ENCODE measurements at regions not wholly inside any gene's neighbourhood (a gene's known extent, or its start where the extent isn't known, plus 50 kb on each side); places are given as distances from the start of the nearest gene placed in this dataset.
"Not testable (repeated sequence)": the region's sequence is repeated elsewhere in the genome, so short reads cannot be mapped to it uniquely, and the experiment has no call there.

DNA sequence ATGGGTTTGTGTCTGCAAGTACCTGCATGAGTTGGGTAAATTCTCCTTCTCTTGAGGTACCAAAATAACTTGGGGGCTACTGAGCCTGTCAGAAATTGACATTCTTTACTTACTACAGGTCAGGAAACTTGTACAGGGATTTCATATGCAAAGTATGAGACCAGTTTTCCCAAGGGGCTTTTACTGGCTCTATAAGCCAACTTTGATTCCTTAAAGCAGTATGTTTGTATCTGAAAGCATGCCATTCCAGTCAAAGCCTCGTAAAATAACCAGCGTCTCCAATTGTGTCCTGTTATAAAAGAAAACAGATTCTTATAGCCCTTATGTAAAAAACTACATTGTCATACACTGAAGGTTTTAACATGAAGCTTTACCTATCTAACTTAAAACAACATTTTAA is 90.2 kb downstream of the ZNF467 start:
- DNase-seq (ENCODE audit: low spot score): no peak

DNA sequence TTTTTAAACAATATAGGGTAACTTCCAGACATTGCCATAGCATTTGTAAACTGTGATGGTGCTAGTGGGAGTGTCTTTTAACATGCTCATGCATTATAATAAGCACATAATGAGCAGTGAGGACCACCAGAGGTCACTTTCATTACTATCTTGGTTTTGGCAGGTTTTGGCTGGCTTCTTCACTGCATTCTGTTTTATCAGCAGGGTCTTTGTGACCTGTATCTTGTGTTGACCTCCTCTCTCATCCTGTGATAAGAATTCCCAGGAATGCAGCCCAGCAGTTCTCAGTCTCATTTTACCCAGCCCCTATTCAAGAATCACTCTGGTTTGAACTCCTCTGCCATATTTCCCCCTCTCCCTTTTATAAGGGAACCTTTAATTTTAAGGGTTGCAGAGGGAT is 91.3 kb downstream of the ZNF467 start:
- DNase-seq (ENCODE audit: low spot score): no peak

DNA sequence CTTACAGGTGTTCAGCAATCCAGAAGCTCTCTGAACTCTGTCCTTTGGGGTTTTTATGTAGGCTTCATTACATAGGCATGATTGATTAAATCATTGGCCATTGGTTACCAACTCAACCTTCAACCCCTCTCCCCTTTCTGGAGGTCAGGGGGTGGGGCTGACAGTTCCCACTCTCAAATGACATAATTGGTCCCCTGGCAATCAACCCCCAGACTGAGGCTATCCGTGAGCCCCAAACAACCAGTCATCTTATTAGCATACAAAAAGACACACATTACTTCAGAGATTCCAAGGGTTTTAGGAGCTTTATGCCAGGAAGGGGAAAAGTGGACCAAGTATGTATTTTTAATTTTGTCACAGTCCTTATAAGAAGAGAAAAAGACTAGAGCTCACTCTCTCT is 92.1 kb downstream of the ZNF467 start:
- DNase-seq (ENCODE audit: low spot score): no peak

DNA sequence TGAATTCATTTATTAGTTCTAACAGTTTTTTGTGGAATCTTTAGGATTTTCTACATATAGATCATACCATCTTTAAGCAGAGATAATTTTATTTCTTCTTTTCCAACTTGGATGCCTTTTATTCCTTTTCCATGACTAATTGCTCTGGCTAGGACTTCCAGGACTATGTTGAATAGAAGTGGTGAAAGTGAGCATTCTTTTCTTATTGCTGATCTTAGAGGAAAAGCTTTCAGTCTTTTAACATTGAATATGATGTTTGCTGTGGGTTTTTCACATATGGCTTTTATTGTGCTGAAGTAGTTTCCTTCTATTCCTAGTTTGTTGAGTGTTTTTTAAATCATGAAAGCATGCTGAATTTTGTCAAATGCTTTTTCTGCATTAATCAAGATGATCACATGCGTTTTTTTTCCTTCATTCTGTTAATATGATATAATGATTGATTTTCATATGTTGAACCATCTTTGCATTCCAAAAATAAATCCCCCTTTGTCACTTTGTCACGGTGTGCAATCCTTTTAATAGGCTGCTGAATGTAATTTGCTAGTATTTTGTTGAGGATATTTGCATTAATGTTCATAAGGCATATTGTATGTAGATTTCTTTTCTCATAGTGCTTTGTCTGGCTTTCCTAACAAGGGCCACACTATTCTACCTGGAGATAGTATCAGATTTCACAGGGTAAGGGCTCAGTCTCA is 92.9 kb downstream of the ZNF467 start:
- DNase-seq (ENCODE audit: low spot score): no peak

DNA sequence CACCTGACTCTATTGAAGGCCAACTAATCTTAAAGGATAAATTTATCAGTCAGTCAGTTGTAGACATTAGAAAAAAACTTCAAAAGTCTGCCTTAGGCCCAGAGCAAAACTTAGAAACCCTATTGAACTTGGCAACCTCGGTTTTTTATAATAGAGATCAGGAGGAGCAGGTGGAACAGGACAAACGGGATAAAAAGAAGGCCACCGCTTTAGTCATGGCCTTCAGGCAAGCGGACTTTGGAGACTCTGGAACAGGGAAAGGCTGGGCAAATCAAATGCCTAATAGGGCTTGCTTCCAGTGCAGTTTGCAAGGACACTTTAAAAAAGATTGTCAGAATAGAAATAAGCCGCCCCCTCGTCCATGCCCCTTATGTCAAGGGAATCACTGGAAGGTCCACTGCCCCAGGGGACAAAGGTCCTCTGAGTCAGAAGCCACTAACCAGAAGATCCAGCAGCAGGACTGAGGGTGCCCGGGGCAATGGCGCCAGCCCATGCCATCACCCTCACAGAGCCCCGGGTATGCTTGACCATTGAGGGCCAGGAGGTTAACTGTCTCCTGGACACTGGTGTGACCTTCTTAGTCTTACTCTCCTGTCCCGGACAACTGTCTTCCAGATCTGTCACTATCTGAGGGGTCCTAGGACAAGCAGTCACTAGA is 98.5 kb downstream of the ZNF467 start:
- DNase-seq (ENCODE audit: low spot score): not testable (repeated sequence)

DNA sequence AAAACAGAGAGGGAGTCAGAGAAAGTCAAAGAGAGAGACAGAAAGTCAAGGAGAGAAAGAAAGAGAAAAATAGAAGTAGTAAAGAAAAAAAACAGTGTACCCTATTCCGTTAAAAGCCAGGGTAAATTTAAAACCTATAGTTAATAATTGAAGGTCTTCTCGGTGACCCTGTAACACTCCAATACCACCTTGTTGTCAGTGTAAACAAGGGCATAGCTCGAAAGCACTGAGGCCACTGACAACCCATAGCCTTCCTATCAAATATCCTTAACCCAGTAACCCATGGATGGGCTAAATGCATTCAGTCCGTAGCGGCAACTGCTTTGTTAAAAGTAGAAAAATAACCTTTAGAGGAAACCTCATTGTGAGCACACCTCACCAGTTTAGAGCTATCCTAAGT is 100.4 kb downstream of the ZNF467 start:
- DNase-seq (ENCODE audit: low spot score): no peak

DNA sequence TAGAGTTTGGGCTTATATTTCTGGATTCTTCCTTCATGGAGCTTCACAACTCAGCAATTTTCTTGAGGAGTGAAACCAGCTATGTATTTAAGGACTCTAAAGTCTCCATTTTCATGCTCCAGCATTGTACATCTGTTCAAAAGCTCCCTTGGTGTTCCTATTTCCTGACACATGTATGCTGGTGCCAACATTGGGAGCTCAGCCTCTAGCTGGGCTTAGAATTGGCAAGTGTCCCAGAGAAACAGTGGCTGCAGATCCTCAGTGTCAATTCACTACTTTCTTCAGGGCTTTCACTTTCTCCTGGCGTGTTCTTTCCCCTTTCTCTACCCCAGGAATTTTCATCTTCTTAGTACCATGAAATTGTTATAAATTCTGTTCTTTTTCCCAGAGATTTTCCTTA is 103.1 kb downstream of the ZNF467 start:
- DNase-seq (ENCODE audit: low spot score): no peak

DNA sequence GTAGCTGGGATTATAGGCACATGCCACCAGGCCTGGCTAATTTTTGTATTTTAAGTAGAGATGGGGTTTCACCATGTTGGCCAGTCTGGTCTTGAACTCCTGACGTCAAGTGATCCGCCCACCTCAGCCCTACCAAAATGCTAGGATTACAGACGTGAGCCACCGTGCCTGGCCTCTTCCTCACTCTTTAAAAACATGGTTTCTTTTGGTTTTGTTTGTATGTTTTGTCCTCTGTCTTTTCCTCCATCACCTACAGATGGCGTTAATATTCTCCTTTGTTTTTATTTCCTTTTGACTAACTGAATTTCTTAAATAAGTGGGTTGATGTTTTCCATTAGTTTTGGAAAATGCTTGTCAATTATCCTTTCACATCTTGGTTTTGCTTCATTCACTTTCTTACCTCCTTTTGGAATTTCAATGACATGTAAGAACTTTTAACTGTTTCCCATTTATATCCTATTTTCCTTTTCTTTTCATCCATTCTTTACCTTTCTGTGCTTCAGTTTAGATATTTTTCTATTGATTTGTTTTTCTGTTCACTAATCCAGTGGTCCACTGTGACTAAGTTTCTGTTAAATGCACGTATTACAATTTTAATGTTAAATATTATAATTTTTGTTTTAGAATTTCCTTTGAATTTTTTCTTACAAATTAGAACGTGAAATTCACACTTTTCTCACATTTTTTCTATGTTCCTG is 104.1 kb downstream of the ZNF467 start:
- DNase-seq (ENCODE audit: low spot score): no peak

DNA sequence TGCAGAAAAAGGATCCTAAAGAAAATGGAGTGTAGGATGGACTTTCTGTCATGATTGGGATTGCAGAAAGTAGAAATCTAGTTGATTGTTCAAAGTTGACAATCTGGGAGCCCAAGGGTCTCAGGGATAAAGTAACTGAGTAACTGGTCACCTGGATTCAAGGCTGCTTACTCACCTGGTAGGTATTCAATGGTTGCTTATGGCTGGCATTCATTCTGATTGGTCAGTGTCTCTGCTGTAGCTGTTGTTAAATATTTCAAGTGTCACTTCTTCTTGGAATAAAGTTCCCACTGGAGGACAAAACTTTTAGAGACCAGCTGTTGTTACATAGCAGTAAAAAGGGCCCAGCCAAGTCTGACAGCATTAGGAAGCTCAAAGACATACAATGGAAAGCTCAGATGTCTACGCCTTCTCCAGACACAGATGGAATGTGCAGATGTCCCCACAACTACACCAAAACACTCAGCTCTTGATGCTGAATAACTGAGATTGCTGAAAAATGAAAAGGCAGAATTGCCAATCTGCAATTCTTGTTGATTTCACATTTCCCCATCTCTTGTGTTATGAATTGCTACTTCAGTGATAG is 106.9 kb downstream of the ZNF467 start:
- no peak for DNase-seq (ENCODE audit: low spot score)

DNA sequence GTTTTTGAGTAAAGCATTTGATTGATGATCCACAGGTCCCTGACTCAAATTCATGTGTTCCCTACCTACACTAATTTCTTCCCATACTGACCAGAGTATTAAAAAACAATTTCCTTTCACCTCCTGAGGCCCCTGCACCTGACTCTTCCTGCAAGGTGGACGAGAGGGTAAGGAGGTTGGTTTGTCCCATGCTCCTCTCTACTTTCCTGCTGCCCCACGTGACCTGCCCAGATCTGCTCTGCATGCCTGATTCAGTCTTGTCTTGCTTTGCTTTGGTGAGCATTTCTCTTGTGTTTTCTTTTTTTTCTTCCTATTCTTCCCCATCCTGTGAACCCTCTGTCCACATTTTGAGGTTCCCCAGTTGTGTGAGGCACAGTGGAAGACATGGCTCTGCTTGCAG is 107.8 kb downstream of the ZNF467 start:
- not testable (repeated sequence) for DNase-seq (ENCODE audit: low spot score)

DNA sequence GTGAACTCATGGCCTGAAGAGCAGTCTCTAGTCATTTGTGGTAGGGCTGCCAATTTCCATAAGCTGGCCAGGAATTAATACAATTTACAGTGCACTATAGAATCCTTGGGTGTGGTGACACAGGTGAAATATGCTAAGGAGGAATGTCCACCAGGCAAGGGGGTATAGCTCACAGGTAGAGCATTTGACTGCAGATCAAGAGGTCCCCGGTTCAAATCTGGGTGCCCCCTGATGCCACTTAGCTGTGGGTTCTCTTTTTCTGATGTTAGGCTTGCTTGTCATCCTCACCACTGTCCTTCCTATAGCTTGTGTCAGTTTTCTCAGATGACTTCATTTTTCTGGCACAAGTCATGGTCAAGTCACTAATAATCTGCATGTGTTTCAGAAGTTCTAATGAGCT is 108.7 kb downstream of the ZNF467 start:
- no peak for DNase-seq (ENCODE audit: low spot score)

DNA sequence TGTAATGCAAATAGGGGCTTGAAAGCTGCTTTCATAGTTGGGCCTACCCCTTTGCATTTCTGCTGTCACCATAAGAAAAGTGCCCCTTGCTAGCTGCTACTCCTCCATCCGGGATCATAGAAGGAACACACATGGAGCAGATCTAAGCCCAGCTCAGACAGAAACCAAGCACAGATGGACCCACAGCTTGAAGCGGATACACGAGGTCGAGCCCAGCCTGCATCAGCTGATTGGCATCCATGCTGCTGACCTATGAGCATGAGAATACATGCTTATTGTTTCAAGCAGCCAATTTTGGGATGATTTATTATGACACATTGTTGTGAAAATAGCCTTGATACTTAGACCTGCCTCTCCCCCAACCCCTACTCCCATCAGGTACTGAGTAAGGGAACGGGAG is 109.2 kb downstream of the ZNF467 start:
- DNase-seq (ENCODE audit: low spot score): no peak

DNA sequence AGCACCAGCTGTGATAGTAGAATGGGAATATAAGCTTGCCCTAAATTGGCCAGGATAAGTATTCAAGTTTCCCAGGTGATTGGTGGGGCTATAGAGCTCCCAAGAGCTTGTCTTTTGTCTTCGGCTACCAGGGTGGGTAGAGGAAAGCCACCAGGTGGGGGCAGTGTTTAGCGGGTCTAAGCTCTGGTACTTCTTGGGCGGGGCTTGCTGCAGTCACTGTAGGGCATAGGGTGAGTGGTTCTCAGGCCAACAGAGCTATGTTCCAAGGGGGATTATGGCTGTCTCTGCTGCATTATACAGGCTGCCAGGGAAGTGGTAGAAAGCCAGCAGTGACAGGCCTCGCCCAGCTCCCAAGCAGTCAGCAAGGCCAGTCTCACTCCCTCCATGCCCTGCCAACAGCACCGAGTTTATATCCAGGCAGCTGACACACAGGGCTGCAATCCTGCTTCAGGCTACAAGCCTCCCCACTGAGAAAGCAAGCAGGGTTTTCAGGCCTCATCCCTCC is 110.7 kb downstream of the ZNF467 start:
- peak; percentile 46 for DNase-seq (ENCODE audit: low spot score)

DNA sequence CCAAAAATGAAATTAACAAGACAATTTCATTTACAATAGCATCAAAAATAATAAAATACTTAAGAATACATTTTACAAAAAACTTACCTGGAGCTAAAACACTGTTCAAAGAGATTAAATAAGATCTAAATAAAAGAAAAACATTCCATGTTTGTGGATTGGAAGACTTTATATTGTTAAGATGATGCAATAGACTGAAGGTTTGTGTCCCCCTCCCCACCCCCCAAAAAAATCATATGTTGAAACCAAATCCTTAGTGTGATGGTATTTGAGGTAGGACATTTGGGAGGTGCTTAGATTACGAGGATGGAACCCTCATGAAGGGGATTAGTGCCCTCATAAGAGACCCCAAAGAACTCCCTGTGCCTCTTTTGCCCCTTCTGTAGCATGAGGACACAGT is 117.6 kb downstream of the ZNF467 start:
- no peak for DNase-seq (ENCODE audit: low spot score)

DNA sequence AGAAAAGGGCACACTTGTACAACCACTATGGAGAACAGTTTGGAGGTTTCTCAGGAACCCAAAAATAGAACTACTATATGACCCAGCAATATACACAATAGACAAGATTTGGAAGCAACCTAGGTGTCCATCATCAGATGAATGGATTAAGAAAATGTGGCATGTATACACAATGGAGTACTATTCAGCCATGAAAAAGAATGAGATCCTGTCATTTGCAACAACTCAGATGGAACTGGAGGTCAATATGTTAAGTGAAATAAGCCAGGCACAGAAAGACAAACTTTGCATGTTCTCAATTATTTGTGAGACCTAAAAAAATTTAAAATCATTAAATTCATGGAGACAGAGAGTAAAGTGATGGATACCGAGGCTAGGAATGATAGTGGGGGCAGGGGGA is 118.8 kb downstream of the ZNF467 start:
- DNase-seq (ENCODE audit: low spot score): no peak

DNA sequence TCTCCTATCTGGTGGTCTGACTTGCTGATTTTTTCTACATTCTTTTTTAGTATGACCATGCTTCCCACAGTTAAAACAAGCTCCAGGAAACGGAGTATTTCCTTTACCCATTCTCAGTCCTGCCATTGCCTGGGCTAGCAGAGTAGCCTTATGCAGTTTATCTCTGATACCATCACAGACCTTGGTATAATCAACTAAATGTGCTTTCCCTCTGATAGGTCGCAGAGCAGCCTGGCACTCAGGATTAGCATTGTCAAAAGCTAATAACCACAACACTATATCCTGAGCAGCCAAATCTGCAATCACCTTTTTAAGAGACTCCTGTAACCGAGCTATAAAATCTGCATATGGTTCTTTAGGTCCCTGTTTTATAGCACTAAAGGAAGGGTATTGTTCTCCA is 123.2 kb downstream of the ZNF467 start:
- not testable (repeated sequence) for DNase-seq (ENCODE audit: low spot score)

DNA sequence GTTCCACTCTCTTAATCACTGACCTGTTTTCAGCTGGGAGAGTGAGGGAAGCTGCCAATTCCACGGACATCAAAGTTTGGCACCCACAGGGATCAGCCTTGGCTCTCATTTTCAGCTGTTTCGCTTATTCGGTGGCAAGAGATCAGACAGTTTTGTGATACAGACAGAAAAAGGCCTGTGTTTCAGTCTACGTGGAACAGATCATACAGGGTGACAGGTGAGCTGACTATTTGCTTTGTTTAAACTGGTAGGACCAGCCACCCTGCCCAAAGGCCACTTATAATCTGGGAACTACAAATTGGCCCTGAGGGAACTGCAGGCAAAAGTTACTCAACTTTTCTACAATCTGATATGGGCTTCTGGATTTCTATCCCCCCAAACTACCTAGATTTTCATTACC is 128.6 kb downstream of the ZNF467 start:
- DNase-seq (ENCODE audit: low spot score): no peak

DNA sequence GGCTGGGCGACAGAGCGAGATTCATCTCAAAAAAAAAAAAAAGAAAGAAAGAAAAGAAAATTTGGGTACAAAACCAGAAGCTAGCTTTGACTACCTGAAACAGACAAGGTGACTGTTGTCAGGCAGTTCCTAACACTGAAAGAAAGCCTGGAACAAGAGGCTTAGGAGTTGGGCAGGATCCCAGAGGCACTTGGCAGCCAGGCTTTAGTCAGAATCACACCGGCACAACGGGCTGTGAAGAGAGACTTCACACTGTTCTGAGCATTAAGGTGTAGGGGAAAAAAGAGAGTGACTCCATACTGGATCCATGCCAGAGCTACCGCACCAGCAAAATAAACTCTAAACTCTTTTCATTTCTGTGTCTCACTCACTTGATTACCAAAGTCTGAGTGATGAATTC is 130.8 kb downstream of the ZNF467 start:
- no peak for DNase-seq (ENCODE audit: low spot score)

DNA sequence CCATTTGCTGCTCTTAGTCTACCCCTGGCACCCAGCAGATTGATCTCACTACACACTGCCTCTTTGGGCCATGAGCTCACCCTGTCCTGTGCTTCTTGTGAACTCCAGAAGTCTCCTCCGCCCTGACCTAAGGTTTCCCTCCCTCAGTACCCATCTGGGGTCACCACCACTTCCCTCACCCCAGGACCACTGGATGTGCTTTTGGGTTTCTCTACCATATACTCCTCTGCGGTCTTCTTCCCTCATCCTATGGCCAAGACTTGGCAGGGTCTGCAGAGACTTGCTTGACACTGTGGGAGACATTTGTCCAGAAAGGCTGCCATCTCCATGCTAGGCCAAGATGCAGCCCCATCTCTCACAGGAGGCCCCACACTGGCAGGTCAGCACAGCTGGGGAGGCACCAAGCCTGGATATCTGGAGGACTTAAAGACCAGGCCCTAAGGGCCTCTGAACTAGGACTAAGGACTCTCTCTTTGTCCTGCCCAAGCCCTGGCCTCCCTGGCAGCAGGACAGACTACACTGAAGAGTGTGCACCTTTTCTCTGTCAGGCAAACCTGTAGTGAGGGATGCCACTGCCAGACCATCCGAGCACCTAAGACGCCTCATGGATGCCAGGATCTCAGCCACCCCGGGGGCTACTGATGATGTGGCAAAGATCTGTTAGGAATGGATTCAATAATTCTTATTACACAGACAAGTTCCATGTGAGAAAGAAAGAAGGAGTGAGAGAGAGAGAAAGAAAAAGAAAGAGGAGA is 134.6 kb downstream of the ZNF467 start:
- DNase-seq (ENCODE audit: low spot score): no peak

DNA sequence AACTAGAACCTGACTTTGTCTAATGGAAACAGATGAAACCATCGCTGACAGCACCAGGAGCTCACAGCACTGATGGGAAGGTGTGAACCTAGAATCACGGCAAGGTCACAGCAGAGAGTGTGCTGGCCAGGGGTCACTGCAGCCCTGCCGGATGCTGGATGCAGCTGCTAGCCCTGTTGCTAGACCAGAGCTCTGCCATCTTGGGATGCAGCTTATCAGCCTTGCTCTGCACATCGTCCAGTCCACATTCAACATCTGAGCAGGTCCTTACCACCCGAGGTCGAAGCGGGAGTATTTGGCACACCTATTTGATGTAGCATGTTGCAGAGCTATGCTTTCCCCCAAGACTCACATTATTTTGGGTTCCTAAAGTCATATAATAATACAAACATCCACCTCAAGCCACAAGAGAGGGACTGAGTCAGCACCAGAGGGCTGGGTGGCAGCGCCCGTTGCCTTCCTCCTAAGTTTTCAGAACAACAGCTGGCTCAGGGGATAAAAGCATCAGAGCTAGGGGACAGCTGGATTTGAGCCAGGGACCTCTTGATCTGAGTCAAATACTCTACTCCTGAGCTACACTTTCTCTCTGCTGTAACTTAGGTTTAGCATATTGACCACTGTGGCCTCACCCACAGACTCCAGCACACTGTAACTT is 135.3 kb downstream of the ZNF467 start:
- DNase-seq (ENCODE audit: low spot score): no peak

DNA sequence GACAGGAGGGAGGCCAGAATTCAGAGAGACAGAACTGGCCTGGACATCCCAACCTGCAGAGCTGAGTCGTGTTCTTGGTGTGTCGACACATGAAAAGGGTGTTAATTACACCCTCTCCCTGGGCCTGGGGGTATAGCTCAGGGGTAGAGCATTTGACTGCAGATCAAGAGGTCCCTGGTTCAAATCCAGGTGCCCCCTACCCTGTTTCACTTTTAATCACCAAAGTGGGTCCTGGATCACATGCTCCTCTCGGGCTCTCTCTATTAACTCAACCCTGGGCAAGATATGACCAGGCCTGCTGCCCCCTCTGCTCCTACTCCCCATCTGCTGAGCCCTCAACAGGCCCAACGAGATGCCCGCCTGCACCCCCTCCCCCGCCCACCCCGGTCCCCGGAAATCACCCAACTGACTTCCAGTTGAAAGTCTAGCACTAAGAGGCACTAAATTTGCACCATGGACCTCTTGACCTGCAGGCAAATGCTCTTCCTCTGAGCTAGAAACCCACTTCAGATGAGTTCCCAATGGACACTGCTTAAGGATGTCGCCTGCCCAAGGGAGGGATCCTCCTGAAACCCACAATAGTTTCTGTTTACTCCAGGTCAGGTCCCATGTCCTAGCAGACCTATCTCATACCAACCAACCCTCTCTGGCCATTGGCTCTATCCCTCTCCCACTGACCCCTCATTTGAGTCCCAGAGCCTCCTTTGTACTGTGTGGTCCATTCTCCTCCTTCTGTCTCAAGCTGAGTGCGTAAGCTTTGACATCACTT is 137.6 kb downstream of the ZNF467 start:
- DNase-seq (ENCODE audit: low spot score): no peak
